ENCODE measurements at regions not wholly inside any gene's neighbourhood (a gene's known extent, or its start where the extent isn't known, plus 50 kb on each side); places are given as distances from the start of the nearest gene placed in this dataset.

- no peak for DNase-seq (ENCODE audit: low read depth)
- TF ChIP-seq, protein P1, sequence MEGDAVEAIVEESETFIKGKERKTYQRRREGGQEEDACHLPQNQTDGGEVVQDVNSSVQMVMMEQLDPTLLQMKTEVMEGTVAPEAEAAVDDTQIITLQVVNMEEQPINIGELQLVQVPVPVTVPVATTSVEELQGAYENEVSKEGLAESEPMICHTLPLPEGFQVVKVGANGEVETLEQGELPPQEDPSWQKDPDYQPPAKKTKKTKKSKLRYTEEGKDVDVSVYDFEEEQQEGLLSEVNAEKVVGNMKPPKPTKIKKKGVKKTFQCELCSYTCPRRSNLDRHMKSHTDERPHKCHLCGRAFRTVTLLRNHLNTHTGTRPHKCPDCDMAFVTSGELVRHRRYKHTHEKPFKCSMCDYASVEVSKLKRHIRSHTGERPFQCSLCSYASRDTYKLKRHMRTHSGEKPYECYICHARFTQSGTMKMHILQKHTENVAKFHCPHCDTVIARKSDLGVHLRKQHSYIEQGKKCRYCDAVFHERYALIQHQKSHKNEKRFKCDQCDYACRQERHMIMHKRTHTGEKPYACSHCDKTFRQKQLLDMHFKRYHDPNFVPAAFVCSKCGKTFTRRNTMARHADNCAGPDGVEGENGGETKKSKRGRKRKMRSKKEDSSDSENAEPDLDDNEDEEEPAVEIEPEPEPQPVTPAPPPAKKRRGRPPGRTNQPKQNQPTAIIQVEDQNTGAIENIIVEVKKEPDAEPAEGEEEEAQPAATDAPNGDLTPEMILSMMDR (IDR thresholded peaks at IDR 0.05; ENCODE audit: control insufficient read depth, insufficient read depth, low read depth, low read length, missing control alignments), result no peak
- H3K4me3 ChIP-seq (ENCODE audit: control insufficient read depth, low read depth, low read length), result no peak overlapping the region
Measured at GRCh38 chr10:33887188-33887587, 552.7 kb upstream of the NRP1 start.

- H3K4me3 ChIP-seq (ENCODE audit: control insufficient read depth, low read depth, low read length), result no peak overlapping the region
- DNase-seq (ENCODE audit: low read depth), result no peak
- TF ChIP-seq, protein P1 (IDR thresholded peaks at IDR 0.05; ENCODE audit: control insufficient read depth, insufficient read depth, low read depth, low read length, missing control alignments), result no peak
Measured at GRCh38 chr10:33886299-33886698, 551.8 kb upstream of the NRP1 start.

- TF ChIP-seq, protein P1 (IDR thresholded peaks at IDR 0.05; ENCODE audit: control insufficient read depth, insufficient read depth, low read depth, low read length, missing control alignments), result no peak
- DNase-seq (ENCODE audit: low read depth), result no peak
- H3K4me3 ChIP-seq (ENCODE audit: control insufficient read depth, low read depth, low read length), result no peak overlapping the region
Measured at GRCh38 chr10:33884604-33885003, 550.1 kb upstream of the NRP1 start.

- no peak for DNase-seq (ENCODE audit: low read depth)
- no peak overlapping the region for H3K4me3 ChIP-seq (ENCODE audit: control insufficient read depth, low read depth, low read length)
- TF ChIP-seq, protein P1 (IDR thresholded peaks at IDR 0.05; ENCODE audit: control insufficient read depth, insufficient read depth, low read depth, low read length, missing control alignments), result no peak
Measured at GRCh38 chr10:33883881-33884280, 549.4 kb upstream of the NRP1 start.

GRCh38 chr10:33882996-33883395, 548.5 kb upstream of the NRP1 start:
- DNase-seq (ENCODE audit: low read depth), result no peak
- TF ChIP-seq, protein P1 (IDR thresholded peaks at IDR 0.05; ENCODE audit: control insufficient read depth, insufficient read depth, low read depth, low read length, missing control alignments), result no peak
- H3K4me3 ChIP-seq (ENCODE audit: control insufficient read depth, low read depth, low read length), result no peak overlapping the region

DNA sequence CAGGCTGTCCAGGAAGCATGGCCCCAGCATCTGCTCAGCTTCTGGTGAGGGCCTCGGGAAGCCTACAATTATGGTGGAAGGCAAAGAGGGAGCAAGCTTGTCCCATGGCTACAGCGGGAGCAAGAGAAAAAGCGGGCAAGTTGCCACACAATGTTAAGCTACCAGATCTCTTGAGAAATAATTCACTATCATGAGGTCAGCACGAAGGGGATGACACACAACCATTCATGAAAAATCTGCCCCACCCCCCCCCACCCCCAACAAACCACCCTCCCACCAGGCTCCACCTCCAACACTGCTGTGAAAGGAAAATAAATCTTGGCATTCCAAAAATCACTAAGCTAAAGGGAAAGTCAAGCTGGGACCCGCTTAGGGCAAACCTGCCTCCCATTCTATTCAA, 545.8 kb upstream of the NRP1 start:
- DNase-seq (ENCODE audit: low read depth), result no peak
- TF ChIP-seq, protein P1 (IDR thresholded peaks at IDR 0.05; ENCODE audit: control insufficient read depth, insufficient read depth, low read depth, low read length, missing control alignments), result no peak

GRCh38 chr10:33878238-33878786, 543.8 kb upstream of the NRP1 start:
- DNase-seq (ENCODE audit: low read depth), result no peak
- TF ChIP-seq, protein P1 (IDR thresholded peaks at IDR 0.05; ENCODE audit: control insufficient read depth, insufficient read depth, low read depth, low read length, missing control alignments), result no peak
- H3K4me3 ChIP-seq (ENCODE audit: control insufficient read depth, low read depth, low read length), result no peak overlapping the region

More for the DNA sequence above, 545.8 kb upstream of the NRP1 start:
- H3K4me3 ChIP-seq (ENCODE audit: control insufficient read depth, low read depth, low read length), result no peak overlapping the region

Data from AG09309 (cell line).